ENCODE measurements at regions not wholly inside any gene's neighbourhood (a gene's known extent, or its start where the extent isn't known, plus 50 kb on each side); places are given as distances from the start of the nearest gene placed in this dataset.

GRCh38 chr18:34158881-34159690, 65.6 kb downstream of the NOL4 start:
- TF ChIP-seq CTCF (IDR thresholded peaks at IDR 0.05) (no peak), EP300 (IDR thresholded peaks at IDR 0.05) (no peak), POLR2A (IDR thresholded peaks at IDR 0.05) (no peak), POLR2AphosphoS5 (IDR thresholded peaks at IDR 0.05) (no peak)

Measured in upper lobe of left lung (tissue), 4 donors.